Activated CD4-positive, alpha-beta T cell treated with anti-CD3 and anti-CD28 coated beads, Interleukin-2, amount 50 U/mL, for 4 hours (primary cell): ENCODE measurements at regions not wholly inside any gene's neighbourhood (a gene's known extent, or its start where the extent isn't known, plus 50 kb on each side); places are given as distances from the start of the nearest gene placed in this dataset.

ENCODE experiments used
- DNase-seq, 2 experiments: peaks; one replicate each; pipeline ENCODE4 v3.0.0-alpha.2; 2020

GRCh38 chr6:113805173-113805790, 51.9 kb upstream of the MARCKS start:
- no peak for DNase-seq

- DNase-seq, result no peak
These were observed 51.2 kb upstream of the MARCKS start for GRCh38 chr6:113805811-113806495.
